ENCODE measurements at regions not wholly inside any gene's neighbourhood (a gene's known extent, or its start where the extent isn't known, plus 50 kb on each side); places are given as distances from the start of the nearest gene placed in this dataset.
"Not testable (repeated sequence)": the region's sequence is repeated elsewhere in the genome, so short reads cannot be mapped to it uniquely, and the experiment has no call there.

GRCh38 chr4:189600264-189600663 lies 340.4 kb upstream of the FRG1 start (continued):
- TF ChIP-seq ZNF529 (tag by site-specific recombination; IDR thresholded peaks at IDR 0.05; ENCODE audit: insufficient replicate concordance): no peak
- TF ChIP-seq ZFP69B (tag by site-specific recombination; IDR thresholded peaks at IDR 0.05): no peak
- TF ChIP-seq ZNF426 (tag by site-specific recombination; IDR thresholded peaks at IDR 0.05): no peak
- TF ChIP-seq BCL11B (tag by site-specific recombination; IDR thresholded peaks at IDR 0.05; ENCODE audit: low read depth): no peak
- TF ChIP-seq ZNF548 (tag by site-specific recombination; IDR thresholded peaks at IDR 0.05): no peak
- TF ChIP-seq YY2 (tag by site-specific recombination; IDR thresholded peaks at IDR 0.05): no peak
- TF ChIP-seq ZNF18 (tag by site-specific recombination; IDR thresholded peaks at IDR 0.05): no peak

GRCh38 chr4:189600718-189601435 lies 339.8 kb upstream of the FRG1 start:
- Histone ChIP-seq H3K9me3 (ENCODE audit: control insufficient read depth, insufficient read depth, low read depth, low read length) (no peaks in the 10 kb centered on the region), H3K4me3 (ENCODE audit: low read depth, low read length) (no peak overlapping the region), H3K36me3 (ENCODE audit: control insufficient read depth in 2 of 2, insufficient read depth in 1 of 2, low read length in 2 of 2) (no peaks in the 10 kb centered on the region), H3K27ac (ENCODE audit: extremely low read depth, low read depth, low read length) (no peak overlapping the region), H3K4me1 (ENCODE audit: control insufficient read depth, insufficient read depth, low read length) (no peaks in the 10 kb centered on the region)
- ChIA-PET POLR2A (no interaction called here), CTCF (no interaction called here)
- TF ChIP-seq BCL11A (tag by site-specific recombination; IDR thresholded peaks at IDR 0.05; ENCODE audit: low read depth): no peak
- no peak for TF ChIP-seq ZNF626 (tag by site-specific recombination; IDR thresholded peaks at IDR 0.05)
- no peak for TF ChIP-seq BCL6B (tag by site-specific recombination; IDR thresholded peaks at IDR 0.05)
- TF ChIP-seq ZSCAN4 (tag by site-specific recombination; IDR thresholded peaks at IDR 0.05): no peak
- no peak for TF ChIP-seq ZNF692 (tag by site-specific recombination; IDR thresholded peaks at IDR 0.05)
- no peak for TF ChIP-seq OSR2 (tag by site-specific recombination; IDR thresholded peaks at IDR 0.05)
- no peak for TF ChIP-seq ZNF501 (tag by site-specific recombination; IDR thresholded peaks at IDR 0.05)
- TF ChIP-seq ZXDB (tag by site-specific recombination; IDR thresholded peaks at IDR 0.05): no peak
- no peak for TF ChIP-seq ZNF664 (tag by site-specific recombination; IDR thresholded peaks at IDR 0.05)
- TF ChIP-seq ZNF629 (tag by site-specific recombination; IDR thresholded peaks at IDR 0.05): no peak
- no peak for TF ChIP-seq GFI1B (tag by site-specific recombination; IDR thresholded peaks at IDR 0.05)

- POLR2A ChIA-PET; H3K4me1 ChIP-seq (ENCODE audit: control insufficient read depth, insufficient read depth, low read length); CTCF ChIA-PET; H3K4me3 ChIP-seq (ENCODE audit: low read depth, low read length); H3K36me3 ChIP-seq (ENCODE audit: control insufficient read depth in 2 of 2, insufficient read depth in 1 of 2, low read length in 2 of 2); H3K9me3 ChIP-seq (ENCODE audit: control insufficient read depth, insufficient read depth, low read depth, low read length); H3K27ac ChIP-seq (ENCODE audit: extremely low read depth, low read depth, low read length): not testable (repeated sequence)
These were observed 337.8 kb upstream of the FRG1 start for GRCh38 chr4:189602827-189603226.

- H3K4me1 ChIP-seq (ENCODE audit: control insufficient read depth, insufficient read depth, low read length); H3K4me3 ChIP-seq (ENCODE audit: low read depth, low read length); CTCF ChIA-PET; H3K9me3 ChIP-seq (ENCODE audit: control insufficient read depth, insufficient read depth, low read depth, low read length); H3K36me3 ChIP-seq (ENCODE audit: control insufficient read depth in 2 of 2, insufficient read depth in 1 of 2, low read length in 2 of 2); POLR2A ChIA-PET; H3K27ac ChIP-seq (ENCODE audit: extremely low read depth, low read depth, low read length): not testable (repeated sequence)
These were observed 330.1 kb upstream of the FRG1 start for GRCh38 chr4:189610571-189610970.
